ENCODE measurements at regions not wholly inside any gene's neighbourhood (a gene's known extent, or its start where the extent isn't known, plus 50 kb on each side); places are given as distances from the start of the nearest gene placed in this dataset.

DNA sequence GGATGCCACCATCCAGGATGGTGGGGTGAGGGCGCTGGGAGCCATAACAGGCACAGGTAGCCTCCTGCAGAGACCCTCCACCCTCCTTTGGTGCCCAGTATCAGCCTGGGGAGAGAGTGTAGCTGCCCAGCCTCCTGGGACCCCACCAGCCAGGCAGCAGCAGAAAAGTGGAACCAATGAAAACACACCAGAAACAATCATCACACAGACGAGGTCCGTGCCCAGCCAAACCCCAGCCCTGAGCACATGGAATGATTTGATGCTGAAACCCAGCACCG, 285.1 kb downstream of the PTPRU start:
- 40% methylated on average over 1 of the region's 4 CpGs; no CpG with 5 or more reads in 1 of the 2 donors for WGBS, 2 donors (ENCODE audit: low coverage in 1 of 2)
- Histone ChIP-seq H3K4me1 (no peaks in the 10 kb centered on the region), H3K27me3 (peaks cover 65% of the 10 kb centered on the region), H3K9me3 (no peaks in the 10 kb centered on the region), H3K4me3 (no peak overlapping the region), H3K36me3 (no peaks in the 10 kb centered on the region), H3K27ac (no peak overlapping the region)
- ATAC-seq: no peak
- no peak for TF ChIP-seq POLR2AphosphoS5 (IDR thresholded peaks at IDR 0.05)
- no peak for TF ChIP-seq POLR2A (IDR thresholded peaks at IDR 0.05)
- TF ChIP-seq, protein P1, sequence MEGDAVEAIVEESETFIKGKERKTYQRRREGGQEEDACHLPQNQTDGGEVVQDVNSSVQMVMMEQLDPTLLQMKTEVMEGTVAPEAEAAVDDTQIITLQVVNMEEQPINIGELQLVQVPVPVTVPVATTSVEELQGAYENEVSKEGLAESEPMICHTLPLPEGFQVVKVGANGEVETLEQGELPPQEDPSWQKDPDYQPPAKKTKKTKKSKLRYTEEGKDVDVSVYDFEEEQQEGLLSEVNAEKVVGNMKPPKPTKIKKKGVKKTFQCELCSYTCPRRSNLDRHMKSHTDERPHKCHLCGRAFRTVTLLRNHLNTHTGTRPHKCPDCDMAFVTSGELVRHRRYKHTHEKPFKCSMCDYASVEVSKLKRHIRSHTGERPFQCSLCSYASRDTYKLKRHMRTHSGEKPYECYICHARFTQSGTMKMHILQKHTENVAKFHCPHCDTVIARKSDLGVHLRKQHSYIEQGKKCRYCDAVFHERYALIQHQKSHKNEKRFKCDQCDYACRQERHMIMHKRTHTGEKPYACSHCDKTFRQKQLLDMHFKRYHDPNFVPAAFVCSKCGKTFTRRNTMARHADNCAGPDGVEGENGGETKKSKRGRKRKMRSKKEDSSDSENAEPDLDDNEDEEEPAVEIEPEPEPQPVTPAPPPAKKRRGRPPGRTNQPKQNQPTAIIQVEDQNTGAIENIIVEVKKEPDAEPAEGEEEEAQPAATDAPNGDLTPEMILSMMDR (IDR thresholded peaks at IDR 0.05): no peak
- TF ChIP-seq EP300 (IDR thresholded peaks at IDR 0.05): no peak

DNA sequence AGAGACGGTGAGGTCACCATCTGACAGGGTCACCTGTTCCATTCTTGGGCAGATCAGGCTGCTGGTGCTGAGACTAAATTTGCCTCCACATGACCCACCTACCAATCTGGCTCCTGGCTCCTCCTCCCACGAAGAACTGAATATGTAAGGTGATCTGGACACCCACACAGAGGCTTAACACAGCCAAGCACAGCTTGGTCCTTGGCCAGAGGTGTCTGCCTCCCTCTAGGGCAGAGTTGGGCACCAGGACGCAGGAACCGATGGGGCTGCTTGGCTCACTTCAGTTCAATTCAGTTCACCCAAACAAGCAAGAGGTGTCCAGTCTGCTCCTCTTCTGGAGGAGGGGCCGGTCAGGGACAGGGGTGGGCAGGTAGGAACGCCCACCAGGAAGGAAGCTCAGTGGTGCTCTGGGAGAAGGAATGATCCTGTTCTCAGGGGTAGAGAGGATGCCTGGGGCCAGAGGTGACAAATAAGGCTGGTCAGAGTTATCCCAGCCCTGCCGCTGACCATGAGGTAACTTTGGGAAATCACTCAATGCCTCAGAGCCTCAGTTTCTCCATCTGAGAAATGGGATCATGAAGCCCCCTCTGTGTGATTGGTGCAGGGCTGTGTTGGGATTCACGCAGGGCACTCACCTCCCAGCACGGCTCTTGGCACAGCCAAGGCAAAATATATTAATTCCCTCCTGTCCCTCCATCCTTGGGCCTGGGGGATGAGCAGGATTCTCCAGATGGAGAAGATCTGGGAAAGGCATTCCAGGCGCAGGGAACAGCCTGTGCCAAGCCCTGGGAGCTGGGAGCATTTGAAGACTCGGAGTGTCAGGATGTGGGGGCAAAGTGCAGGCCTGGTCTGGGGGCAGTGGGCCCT, 284.5 kb downstream of the PTPRU start:
- no peaks in the 10 kb centered on the region for H3K36me3 ChIP-seq
- peaks cover 71% of the 10 kb centered on the region for H3K27me3 ChIP-seq
- H3K9me3 ChIP-seq: no peaks in the 10 kb centered on the region
- no peak overlapping the region for H3K4me3 ChIP-seq
- no peak overlapping the region for H3K27ac ChIP-seq
- ATAC-seq: no peak
- TF ChIP-seq EP300 (IDR thresholded peaks at IDR 0.05) (no peak), POLR2A (IDR thresholded peaks at IDR 0.05) (no peak), POLR2AphosphoS5 (IDR thresholded peaks at IDR 0.05) (no peak)
- TF ChIP-seq, protein P1 (IDR thresholded peaks at IDR 0.05): no peak
- H3K4me1 ChIP-seq: no peaks in the 10 kb centered on the region
- 57 to 100% methylated on average over 1 of the region's 11 CpGs for WGBS, 2 donors (ENCODE audit: low coverage in 1 of 2)

DNA sequence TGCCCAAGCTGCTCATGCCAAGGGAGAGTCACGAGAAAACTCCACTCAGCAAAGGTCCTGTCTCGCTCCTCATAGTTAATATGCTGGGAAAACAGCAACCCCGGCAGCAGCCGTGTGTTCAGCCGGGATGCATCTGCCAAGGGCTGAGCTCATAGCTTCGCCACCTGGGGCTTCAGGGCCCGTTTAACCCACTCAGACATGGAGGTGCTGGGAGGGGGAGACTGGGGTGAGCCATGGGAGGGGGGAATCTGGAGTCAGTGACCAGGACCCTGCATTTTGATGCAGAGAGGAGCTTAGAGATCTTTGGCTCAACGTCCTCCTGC, 283.4 kb downstream of the PTPRU start:
- Histone ChIP-seq H3K27ac (no peak overlapping the region), H3K27me3 (peaks cover 76% of the 10 kb centered on the region), H3K9me3 (no peaks in the 10 kb centered on the region), H3K4me1 (no peaks in the 10 kb centered on the region), H3K36me3 (no peaks in the 10 kb centered on the region), H3K4me3 (no peak overlapping the region)
- 50% methylated on average over 1 of the region's 8 CpGs; no CpG with 5 or more reads in 1 of the 2 donors for WGBS, 2 donors (ENCODE audit: low coverage in 1 of 2)
- TF ChIP-seq, protein P1 (IDR thresholded peaks at IDR 0.05): no peak
- TF ChIP-seq EP300 (IDR thresholded peaks at IDR 0.05): no peak
- TF ChIP-seq POLR2A (IDR thresholded peaks at IDR 0.05): no peak
- no peak for TF ChIP-seq POLR2AphosphoS5 (IDR thresholded peaks at IDR 0.05)
- no peak for ATAC-seq

- no peak overlapping the region for H3K27ac ChIP-seq
- TF ChIP-seq POLR2AphosphoS5 (IDR thresholded peaks at IDR 0.05): no peak
- no peak for TF ChIP-seq EP300 (IDR thresholded peaks at IDR 0.05)
- no peak for TF ChIP-seq POLR2A (IDR thresholded peaks at IDR 0.05)
- TF ChIP-seq, protein P1 (IDR thresholded peaks at IDR 0.05): no peak
- no peaks in the 10 kb centered on the region for H3K36me3 ChIP-seq
- H3K9me3 ChIP-seq: no peaks in the 10 kb centered on the region
- 20 to 67% methylated on average over 1 to 2 of the region's 9 CpGs for WGBS, 2 donors (ENCODE audit: low coverage in 1 of 2)
- no peaks in the 10 kb centered on the region for H3K4me1 ChIP-seq
- H3K4me3 ChIP-seq: no peak overlapping the region
- H3K27me3 ChIP-seq: peaks cover 81% of the 10 kb centered on the region
- ATAC-seq: no peak
These were observed 282.9 kb downstream of the PTPRU start for GRCh38 chr1:29519108-29519787.
